ENCODE measurements at regions not wholly inside any gene's neighbourhood (a gene's known extent, or its start where the extent isn't known, plus 50 kb on each side); places are given as distances from the start of the nearest gene placed in this dataset.

DNA sequence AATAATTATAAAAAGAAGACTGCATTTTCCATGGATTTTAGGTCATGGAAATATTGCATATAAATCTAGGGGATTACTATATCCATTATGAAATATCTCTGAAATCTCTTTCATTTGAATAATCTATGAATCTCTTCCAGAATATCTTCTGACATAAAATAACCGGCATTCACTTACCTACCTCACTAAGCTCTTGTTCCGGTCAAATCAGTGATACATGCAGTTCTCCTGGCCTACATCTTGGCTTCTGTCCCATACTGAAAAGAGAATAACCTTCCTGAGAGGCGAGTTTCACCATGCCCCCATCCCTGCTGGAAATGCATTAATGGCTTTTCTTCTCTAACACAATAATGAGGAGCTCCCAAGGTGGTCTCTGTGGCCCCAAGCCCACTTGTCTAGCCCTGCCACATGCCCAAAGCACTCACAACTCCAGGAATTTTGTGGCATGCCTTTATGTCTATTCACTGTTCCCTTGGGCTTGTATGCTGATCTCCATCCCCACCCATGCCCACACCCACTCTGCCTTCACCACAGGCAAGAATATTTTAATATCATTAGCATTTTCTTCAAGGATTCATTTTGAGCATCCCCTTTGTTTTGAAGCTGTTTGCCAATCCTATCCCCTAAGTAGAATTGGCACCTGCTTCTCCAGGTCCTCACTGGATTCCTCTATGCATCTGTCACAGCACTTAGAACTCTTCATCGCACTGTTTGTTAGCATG lies 401.6 kb downstream of the COG6 start:
- no peak for DNase-seq

DNA sequence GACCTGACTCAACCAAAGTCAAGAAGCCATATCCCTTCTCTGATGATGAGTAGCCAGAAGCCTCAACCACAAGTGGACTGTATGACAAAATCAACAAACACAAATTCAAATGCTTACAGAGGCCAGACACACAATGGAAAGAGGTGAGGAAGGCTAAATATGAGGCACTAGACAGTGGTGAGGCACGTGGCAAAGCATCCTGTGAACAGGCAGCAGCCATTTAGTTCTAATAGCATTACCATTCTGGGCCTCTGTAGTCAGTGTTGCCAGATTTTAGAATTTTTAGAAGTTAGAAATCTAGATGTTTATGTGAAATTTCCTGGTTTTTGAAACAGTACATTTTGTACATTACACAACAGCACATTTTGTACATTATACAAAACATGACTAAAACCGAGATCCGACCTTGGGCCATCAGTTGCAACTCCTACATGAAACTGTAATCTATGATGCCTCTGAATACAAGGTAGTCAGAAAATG lies 403.3 kb downstream of the COG6 start:
- DNase-seq: no peak

DNA sequence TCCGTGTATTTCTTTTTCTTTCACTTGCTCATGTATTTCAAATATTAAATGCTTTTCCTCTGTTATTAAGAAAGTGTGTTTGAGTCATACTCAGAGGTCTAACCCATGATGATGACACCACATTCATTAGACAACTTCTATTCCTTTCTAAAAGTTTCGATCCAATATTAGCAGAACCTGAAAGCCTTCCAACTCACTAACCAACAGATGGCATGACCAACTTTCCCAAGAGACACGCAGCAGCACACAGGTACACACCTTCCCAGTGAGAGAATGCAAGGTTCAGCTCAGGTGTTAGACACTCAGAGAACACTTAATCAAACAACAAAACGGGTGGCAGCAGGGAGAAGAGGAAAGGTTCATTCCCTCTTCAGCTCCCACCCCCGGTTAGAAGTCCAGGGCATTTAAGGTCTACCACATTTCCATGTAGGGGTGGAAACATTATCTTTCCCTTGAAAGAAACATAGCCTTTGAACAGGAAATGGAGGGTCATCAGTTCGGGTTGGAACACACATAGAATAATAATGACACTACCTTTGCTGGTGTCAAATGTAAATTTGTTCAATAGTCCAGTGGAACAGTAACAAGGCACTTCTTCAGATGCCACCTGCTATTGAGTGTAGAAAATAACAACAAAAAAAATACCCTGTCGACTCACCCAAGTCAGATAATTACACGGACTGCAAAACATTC lies 404.2 kb downstream of the COG6 start:
- DNase-seq: no peak

DNA sequence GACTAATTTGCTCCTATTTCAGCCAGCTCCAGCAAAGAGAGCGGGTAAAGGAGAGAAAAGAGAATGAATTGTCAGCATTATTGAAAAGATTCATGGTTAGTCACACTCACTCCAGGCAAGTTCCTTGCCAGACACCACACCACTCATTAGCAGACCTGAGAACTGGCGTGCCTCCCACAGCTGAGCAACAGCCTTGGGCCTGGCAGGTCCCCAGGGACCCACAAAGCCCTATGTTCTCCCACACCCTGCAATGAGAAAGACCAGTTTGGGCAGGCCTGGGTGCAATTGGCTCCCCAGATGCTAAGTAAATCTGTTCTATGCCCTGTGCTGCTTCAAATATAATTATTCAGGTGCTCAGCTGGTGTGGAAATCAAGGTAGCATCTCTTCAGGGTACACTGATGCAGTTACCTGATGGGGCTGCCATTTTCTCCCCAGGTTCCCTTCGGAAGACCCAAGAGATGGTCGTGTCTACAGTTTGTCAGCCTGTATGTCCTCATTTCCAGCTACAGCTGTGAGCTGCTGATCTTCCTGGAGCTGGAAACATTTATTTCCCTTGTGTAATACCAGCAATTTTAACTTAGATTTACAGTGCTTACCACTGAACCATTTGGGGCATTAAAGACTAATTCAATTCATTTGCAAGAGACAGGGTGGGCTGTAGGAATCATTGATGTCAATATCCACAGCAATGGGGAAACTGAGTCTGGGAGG lies 405.0 kb downstream of the COG6 start:
- DNase-seq: no peak

DNA sequence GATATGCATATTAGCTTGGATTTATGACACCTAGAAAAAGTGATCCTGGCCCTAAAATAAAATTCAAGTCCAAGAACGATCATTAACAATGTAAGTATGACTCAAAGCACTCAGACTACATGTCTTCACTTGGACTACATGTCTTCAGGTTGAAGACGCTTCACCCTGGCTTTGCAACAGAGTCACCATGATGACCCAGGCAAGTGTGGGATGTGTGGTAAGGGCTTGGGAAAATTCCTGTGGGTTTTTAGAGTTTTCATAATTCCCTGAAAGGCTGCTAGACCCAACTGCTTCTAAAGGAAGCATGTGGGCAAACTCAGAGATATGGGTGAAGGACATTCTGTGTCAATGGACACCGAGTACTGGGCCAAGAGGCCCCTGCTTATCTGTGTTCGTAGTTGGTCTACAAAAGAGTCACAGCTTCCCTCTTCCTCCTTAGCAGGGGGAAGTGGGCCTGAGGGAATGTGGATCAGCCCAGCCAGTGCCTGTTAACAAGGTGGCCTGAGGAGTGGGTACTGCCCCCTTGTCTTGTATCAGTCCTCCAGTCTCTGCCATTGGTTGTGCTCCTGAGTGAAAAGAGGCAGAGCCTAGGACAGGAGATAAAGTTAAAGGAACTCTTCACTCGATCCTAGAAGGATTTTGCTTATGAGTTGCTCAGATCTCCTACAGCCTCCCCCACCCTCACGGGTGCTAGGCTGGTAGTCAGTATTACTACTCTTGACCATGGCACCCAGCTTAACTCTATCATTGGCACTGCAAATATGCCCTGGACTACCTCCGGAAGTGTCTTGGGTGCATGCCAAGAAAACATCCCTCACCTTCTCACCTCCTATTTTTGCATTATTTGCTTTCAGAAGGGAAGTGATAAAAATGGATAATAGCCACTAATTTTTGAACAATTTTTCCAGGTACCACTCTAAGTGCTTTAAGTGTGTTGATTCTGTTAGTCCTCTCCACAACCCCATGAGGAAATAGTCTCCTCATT lies 406.3 kb downstream of the COG6 start:
- no peak for DNase-seq

DNA sequence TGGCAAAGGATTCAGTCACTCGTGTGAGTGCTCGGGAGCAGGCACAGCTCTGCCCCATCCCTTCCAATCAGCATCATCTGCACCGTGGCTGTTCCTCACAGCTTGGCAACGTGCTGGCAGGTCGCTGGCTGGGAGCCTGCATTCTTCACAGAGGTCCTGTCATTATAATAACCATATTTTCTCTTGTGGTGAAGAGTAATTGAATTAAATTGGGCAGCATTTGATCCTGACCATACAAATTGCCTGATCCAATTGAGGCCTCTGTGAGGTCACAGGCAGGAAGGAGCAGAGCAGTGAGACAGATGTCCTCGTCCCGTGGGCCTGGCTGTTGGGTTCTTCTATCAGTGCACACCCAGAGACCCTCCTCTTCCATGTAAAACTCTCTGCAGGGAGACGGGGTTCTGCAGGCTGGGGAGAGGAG lies 407.8 kb downstream of the COG6 start:
- DNase-seq: no peak

DNA sequence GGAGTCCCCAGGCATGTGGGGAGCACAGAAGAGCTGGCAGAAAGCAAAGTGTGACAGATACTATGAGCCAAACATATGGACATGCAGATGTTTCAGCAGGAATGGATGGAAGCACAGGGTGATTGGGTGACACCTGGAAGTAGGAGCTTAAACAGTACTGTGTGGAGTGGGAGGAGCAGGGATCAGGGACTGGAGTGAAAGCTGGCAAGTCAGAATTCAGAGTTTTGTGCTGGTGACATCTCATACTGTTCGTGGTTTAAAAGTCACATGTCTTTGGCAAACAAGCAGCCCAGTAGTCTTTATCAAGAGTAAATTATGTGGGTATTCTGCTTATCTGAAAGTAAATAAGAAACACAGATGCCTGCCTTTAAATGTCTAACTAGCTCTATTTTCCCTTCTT lies 408.2 kb downstream of the COG6 start:
- DNase-seq: no peak

DNA sequence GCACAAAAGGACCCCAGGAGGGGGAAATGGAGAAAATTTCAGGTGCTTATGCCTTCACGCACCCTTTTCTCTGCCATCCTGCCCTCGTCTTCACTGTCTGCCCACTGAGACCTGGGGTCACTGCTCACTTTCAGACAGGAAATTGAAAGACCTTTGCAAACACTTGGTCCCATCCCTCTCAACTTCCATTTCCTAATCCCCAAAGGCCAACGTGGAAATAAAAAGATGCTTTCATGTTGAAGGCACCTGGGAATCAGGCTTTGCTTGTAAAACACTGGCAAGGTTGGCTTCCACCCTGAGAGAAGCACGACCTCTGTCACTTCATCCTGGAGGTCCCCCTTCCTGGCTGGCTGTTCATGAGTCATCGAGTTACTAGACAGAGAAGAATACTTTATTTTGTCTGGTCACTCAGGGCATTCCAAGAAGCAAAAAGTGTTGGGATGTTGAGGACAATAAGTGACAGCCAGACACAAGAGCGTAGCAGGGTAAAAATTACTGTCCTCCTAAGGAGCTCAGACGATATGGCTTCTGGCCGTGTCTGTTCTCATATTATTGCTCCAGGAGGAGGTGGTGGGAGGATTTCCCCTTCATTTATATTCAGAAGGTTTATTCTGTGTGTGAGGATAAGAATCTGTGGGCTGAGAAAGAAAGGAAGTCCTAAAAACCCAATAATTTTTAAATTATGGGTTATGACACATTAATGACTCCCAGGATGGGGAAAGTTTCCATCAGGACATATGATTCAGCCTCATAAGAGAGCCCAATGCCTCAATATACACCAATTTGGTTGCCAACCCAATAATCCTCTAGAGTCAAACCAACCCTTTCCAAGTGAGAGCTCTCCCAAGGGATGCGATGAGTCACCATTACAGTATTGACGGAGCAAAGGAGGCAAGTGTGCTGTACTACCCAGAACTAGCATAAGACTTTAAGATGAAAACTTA lies 409.0 kb downstream of the COG6 start:
- no peak for DNase-seq

DNA sequence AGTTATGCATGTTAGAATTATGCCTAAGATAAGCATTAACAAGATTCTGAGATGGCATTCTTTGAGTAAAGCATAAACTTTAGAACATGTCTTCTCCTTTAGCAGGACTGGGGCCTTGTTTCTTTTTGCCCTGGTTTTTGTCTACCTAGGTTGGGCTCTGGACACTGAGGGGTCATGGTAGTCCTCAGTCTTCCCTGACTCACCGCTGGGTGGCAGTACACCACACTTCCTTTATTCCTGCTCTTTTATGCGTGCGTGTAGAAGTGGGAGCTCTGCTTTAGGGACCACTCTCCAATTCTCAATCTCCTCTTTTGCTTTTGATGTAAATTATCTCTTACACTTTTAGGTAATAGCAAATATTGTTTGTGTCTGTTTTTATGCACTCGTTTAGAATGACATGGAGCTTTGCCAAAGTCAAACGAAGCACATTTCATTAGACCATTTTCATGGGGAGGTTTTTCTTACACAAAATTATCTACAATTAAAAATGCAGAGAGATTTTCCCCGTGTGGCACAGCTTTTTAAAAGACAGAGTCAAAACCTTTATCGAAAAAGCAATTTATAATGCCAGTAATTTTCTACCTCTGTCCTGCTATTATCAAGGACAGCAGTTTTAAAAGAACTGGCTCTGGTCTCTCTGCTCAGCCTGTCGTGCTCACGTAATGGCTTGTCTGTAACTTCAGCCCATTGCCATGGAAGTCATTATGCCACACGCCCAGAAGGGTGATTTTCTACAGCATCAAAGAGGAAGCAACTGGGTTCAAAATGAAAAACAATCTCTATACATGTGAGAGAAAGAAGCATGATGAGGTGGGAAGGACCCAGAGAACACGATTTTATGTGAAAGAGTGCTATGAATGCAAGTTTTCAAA lies 413.9 kb downstream of the COG6 start:
- DNase-seq: peak; percentile 27

DNA sequence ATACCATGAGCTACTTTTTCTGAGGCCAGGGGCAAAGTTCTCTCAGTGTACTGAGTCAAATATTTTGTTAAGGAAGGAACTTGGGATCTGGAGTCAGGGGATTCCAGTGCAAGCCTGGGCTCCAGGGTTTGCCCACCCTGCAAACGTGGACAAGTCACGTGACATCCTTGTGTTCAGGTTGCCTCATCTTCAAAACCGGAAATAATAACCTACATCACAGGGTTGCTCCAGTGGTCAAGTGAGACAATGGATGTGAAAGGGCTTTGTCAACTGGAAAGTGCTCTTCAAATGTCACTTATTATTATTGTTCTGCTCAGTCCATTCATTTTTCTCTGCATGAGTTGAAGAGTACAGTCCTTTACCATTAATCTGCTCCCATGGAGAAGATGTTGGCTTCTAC lies 414.9 kb downstream of the COG6 start:
- no peak for DNase-seq

DNA sequence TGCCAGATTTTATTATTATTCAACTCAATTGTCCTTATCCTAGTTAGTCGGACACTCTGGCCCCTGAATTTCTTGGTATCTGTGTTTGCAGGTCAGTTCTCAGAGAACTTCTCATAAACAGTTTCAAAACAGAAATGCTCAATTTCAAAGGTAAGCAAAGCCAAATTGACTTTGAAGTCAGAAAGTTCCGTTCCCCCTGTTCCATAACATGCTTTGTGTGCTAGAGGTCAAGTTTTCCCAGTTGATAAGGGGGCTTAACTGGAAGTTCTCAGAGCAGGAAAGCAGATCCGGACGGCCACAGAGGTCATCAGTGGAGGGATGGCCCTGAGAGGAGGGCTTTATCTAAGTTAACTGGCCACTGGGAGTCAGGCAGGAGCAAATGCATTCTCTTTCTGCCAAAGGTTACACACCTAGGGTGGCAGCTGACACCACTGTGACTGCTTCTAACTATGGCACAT lies 417.2 kb downstream of the COG6 start:
- no peak for DNase-seq

DNA sequence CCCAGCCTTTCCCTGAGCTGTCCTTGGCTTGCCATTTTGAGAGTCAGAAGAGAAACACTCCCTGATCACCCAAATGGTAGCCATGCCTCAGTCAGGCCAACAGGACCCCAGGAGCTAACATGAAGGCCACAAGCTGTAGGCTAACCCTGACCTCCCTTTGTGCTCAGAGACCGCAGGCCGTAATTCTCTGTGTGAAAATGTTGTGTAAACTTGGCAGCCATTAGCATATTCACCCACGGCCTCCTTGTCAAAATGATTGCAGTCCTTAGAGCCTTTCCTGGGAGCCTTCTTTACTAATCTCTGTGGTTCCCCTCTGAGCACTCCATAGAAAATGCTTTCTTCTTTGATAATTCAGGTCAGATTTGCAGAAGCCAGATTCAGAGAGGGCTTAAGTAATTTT lies 418.9 kb downstream of the COG6 start:
- DNase-seq: no peak

DNA sequence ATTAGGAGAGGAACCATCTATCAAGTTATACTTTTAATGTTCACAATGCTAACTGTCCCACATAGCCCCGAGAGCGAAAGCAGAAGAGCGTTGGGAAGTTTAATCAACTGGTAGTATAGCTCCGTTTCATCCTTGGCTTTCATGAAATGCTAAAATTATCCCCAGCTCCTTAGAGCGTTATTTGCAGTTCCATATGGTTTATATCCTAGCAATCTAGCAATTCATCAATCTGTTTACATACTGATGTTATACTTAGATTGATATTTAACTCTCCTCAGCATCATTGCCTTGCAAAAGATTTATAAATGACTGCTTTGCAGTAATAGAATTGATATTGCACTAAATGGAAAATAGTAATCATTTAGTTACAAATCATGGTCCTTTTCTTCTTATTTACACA lies 419.8 kb downstream of the COG6 start:
- DNase-seq: no peak

DNA sequence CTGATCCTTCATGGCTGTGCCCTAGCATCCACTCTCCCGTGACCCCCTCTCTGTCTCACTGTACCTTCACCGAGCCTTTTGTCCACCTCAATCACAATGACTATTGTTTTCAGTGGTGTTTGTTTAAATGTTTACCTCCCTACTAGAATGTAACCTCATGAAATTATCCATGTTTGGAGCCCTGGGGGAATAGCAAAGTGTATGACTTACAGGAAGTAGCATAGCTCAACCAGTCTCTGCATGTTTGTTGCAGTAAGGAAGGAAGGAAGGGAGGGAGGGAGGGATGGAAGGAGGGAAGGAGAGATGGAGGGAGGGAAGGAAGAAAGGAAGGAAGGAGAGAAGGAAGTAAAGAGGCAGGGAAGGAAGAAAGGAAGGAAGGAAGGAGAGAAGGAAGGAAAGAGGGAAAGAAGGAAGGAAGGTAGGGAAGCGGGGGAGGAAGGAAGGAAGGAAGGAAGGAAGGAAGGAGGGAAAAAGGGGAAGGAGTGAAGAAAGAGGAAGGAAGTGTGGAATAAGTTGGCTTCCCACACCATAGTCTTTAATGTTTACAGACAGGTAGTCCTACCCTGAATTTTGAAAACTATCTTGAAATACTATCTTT lies 421.4 kb downstream of the COG6 start:
- DNase-seq: no peak

DNA sequence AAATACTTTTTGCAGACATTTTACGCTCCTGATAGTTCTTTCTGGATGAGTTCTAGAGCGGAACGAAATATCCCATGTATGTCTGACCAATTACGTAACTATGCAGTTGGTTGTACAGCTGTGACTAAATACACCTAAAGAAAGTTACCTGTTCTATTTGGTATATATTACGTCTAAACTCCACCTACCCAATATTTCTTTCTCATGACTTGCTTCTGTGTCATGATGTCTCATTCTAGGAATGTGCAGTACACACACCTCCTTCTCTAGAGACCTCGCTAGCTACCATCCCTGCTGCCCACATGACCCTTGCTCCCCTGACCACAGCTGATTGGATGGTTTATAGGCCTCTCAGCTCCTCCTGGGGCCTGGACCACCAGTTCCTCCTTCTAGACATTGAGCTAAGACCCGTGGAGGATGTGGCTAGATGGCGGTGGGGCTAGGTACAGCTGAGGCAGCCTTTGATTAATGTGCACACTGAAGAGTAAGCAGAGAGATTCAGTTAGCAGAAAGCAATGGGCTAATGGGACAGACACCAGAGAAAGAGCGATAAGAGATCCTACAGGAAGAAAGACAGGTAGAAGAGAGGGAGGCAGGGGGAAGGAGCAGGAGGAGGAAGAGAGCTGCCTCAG lies 422.1 kb downstream of the COG6 start:
- DNase-seq: no peak

DNA sequence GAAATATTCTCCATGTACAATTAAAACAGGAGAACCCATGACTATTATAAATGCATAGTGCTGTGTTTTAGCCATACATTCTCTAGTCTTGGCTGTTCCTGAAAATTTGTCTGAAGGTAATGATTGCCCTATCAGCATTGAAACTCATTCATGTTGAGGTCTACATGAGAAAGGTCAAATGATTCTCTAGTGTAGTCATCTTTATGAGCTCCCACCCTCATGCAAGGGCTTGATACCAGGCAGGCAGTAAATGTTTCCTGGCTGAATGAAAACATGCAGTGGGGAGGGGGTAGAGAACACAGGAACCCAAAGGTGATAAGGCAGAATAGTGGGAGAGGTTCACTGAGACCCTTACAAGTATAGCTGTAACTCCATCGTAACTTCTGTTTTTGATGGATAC lies 424.3 kb downstream of the COG6 start:
- DNase-seq: no peak

DNA sequence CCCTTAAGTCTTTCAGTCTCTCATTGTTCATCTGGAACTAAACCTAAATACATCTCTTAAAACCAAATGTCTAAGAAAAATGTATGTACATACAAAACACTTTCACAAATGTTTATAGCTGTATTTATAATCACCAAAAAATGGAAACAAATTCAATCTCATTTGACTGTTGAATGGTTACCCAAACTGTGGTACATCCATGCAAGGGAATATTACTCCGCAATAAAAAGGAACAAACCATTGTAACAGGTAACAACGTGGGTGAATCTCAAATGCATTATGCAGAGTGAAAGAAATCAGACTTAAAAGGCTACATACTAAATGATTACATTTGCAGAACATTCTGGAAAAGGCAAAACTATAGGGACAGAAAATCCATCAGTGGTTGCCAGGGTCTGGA lies 425.2 kb downstream of the COG6 start:
- DNase-seq: no peak

DNA sequence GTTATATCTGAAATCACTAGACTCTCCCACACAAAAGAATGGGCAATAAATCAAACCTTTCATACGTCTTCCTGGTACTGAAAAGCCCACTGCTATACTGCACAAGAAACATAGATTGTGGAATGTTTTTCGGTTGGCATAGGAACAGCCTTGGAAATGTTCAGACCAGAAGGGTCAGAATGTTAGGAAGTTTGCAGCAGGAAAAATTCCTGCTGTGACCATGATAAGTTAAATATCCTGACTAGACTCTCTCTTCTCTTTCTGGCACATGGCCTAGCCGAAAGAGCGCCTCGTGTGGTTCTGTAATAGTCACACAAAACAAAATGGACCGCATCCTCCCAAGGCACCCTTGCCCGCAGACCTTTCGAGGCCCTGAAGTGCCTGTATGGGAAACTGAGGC lies 427.2 kb downstream of the COG6 start:
- no peak for DNase-seq

DNA sequence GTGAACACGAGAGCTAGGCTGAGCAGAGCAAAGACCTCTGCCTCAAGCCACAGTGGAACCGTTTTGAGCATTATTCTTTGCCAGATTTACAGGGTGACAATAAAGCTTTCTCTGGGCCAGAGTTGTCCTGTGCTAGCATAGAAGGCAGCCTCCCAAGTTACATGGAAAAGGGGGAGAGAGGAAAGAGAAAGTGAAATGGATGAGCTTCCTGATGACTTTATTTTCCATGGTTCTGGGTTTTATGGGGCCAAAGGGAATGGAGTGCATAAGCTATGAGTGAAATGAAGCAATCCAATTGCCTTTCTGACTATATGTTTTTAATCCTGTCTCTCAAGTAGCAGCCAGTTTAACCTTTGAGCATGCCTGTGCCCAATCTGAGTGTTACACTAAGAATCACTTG lies 428.4 kb downstream of the COG6 start:
- no peak for DNase-seq

DNA sequence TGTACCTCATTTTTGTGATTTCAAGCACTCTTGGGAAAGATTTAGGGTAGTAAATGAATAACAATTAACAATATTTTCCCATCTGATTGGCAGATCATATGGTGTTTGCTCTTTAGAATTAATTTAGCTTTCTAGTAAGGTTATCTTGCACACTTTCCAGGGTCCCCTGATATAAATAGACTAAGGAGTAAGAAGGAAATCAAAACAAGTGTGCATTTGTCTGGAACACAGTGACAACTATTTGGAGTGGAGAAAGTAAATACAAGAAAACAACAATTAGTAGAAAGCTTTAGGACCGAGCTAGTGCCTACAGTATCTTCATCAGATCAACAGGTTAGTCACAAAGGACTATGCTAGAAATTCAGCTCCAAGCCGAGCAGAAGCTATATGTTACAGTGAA lies 429.5 kb downstream of the COG6 start:
- DNase-seq: no peak
